HG02678 (cell line): ENCODE measurements at regions not wholly inside any gene's neighbourhood (a gene's known extent, or its start where the extent isn't known, plus 50 kb on each side); places are given as distances from the start of the nearest gene placed in this dataset.
"Not testable (repeated sequence)": the region's sequence is repeated elsewhere in the genome, so short reads cannot be mapped to it uniquely, and the experiment has no call there.

Experiments
- ATAC-seq: cut with Tn5 transposase; IDR thresholded peaks from one replicate; pipeline ENCODE4 v1.9.1; 2021; ENCODE audit warnings: mild to moderate bottlenecking, moderate library complexity; ENCODE audit not compliant: unreplicated experiment

- no peak for ATAC-seq
These were observed 256.5 kb upstream of the AGTR1 start for GRCh38 chr3:148441191-148441590.

GRCh38 chr3:148450819-148451218, 246.9 kb upstream of the AGTR1 start:
- no peak for ATAC-seq

DNA sequence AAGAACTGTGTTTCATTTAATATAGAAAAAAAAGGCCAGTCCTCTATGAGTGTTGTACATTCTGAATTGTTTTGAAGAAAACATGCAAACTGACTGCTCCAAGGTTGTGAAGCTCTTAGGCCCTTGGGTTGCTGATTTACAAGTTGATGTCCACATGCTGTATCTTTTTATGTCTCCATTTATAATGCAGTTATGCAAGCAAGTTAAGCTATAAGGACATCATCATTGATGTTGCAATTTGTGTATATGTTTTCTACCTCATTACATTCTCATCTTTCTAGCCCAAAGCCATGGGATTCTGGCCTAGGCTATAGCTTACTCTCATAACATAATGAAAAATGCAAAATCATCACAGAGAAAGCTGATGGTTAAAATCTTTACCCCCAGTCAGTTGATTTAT, 245.7 kb upstream of the AGTR1 start:
- ATAC-seq = no peak

DNA sequence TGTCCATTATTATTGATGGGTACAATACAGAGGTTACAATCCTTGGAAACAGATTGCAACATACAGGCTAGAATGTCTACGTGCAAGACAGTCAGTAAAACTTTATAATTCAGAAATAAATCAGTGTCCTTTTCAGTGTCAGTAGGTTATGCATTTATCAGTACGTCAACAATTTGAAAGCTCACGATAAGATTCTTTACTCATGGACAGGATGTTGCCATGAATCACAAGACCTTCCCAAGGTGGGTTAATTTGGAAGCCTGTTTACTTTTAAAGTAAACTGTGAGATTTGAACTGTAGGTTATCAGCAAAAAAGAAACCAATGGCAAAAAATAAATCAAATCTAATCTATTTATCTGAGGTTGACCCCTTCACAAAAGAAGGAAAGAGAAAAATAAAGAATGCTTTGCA, 243.9 kb upstream of the AGTR1 start:
- ATAC-seq = no peak

DNA sequence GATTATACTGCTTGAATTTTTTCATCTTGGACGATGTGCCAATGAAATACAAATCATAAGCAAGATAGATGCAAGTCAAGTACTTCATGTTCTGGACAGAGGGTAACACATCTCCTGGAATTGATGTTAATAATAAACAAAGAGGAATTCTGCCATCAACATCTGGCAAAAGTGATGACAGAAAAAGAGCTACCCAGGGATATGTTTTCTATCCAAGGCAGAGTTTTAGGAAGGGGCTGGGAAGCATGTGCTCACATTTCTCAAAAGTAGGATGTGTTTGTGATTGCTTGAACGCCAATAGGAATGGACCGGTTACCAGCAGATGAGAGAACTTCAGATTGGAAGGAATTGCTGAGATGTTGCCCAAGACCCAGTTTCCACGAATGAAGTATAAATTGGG, 242.6 kb upstream of the AGTR1 start:
- ATAC-seq = no peak

GRCh38 chr3:148457886-148458285, 239.8 kb upstream of the AGTR1 start:
- ATAC-seq = no peak

DNA sequence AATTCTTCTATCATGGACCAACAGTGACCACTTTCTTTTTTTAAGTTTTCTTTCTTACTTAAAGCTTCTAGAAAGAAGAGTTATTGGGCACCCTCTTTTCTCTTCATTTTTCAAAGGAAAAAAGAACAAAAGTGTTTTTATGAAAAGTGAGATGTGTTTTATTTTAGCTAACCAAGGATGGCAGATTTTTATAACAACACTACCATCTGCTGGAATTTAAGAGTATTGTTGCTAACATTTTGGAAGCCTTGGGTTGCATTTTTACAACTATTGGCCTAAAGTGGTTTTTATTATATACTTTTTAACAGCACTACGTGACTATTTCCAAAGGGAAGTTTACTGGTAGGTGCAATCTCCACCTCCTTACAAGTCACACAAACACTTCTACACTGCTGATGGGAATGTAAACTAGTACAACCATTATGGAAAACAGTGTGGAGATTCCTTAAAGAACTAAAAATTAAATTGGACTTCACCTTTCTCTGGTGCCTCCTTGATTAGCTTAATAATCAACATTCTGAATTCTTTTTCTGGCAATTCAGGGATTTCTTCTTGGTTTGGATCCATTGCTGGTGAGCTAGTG, 237.7 kb upstream of the AGTR1 start:
- ATAC-seq = no peak

DNA sequence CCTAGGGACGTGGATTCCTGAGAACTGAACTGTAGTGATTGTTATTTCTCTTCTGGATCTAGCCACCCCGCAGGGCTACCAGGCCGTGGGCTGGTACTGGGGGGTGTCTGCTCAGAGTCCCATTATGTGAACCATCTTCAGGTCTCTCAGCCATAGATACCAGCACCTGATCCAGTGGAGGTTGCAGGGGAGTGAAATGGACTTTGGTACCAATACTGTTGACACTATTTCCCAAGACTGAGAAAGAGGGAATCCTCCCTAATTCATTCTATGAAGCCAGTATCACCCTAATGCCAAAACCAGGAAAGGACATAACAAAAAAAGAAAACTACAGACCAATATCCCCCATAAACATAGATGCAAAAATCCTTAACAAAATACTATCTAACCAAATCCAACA, 237.0 kb upstream of the AGTR1 start:
- no peak for ATAC-seq

GRCh38 chr3:148464246-148464645, 233.5 kb upstream of the AGTR1 start:
- no peak for ATAC-seq

GRCh38 chr3:148466143-148466542, 231.6 kb upstream of the AGTR1 start:
- ATAC-seq = no peak

DNA sequence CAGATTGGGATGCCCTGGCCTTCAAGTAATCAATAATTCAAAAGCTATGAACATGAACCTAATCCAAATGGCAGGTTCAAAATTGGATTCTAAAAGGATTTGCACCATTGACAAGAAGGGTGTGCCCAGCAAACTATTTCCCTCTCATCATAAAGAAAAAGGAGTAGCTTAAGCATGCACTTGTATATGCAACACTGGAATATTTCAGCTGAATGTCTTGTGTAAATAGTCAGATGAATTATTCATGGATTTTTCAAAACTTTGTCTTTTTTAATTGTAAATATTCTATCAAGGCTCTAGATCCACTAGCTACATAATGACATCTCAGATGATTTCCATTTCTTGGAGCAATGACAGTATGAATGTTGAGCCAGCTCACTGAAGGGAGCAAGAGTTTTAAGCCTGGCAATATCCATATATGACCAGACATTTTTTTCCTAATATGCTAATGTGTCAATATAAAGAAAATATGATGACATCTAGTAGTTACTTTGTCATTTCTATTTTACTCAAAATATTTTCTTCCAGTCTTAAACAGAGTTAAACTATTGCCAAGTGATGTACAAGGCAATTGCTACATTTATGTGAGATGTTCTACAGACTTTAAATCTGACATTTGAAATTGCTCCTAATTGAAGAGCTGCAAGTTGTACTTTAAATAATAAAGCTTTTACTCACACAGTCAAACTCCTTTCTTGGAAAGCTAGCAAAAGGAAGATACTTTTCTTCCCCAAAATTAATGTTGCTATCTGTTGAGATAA, 230.5 kb upstream of the AGTR1 start:
- no peak for ATAC-seq

GRCh38 chr3:148477375-148477774, 220.3 kb upstream of the AGTR1 start:
- no peak for ATAC-seq

DNA sequence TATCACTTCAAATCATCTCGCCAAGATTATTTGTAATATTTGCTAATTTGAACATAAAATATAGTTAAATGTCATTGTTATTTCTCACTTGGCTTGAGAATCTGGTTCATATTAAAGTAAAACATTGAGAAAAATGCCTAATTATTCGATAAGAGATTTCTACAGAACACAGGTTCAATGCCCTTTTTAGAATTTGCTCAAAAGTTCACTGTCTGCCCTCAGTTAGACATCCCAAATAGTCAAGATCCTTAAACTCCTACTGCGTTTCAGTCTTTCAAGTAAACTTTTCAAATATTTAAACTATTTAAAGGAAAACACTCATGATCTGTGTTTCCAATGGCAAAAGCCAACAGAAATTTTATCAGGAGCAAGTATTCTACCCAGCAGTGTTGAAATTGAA, 204.1 kb upstream of the AGTR1 start:
- no peak for ATAC-seq

- no peak for ATAC-seq
These were observed 203.3 kb upstream of the AGTR1 start for GRCh38 chr3:148494451-148494850.

DNA sequence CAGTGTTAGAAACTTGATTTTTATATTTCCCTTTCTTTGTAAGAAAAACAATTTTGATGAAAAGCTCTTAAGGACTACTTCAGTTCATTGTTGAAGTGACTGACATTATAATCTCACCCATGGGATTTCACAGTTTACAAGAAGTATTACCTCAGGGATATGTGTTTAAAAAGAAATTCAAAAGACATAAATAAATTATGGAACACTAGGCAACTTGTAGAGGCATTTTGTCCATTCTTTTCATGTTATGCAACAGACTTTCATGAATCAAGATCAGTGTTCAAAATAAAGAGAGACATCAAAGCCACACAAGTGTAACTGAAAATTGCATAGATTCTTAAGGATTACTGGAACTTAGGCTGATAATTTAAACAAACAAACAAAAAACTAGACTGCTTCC, 196.8 kb upstream of the AGTR1 start:
- ATAC-seq = no peak

GRCh38 chr3:148510116-148510515, 187.6 kb upstream of the AGTR1 start:
- ATAC-seq = no peak

DNA sequence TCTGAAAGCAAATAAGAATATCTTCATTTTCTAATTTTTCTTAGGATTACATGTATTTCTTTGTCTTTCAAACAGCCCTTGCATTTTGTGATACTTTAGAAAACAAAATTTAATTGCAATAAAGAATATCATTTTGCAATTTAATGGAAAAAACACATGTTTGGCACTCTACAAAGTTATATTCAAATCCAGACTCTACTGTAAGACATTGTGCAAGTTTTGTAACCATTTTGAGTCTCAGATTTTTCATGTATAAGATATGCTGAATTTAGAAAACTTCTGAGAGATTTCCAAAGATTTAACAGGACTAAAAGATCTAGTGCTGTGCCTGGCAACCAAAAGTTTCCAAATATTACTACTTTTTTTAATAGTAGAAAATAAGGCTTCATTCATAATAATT, 187.1 kb upstream of the AGTR1 start:
- ATAC-seq = no peak

DNA sequence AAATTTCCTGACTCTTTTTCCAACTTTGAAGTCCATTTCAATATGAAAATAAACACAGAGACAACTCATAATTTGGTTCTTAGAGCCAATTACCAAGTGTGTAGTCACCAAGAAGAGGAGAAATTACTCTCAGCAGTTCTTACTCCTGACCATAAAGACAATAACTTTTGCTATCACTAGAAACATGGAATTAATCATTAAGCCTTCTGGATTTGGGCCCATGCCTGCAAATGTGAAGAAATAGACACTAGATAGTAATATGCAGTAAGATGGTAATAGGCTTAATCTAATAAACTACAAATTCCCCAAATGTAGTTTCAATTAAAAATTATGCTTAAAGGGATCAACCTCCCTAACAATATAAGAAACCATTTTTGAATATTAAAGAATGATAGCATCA, 185.1 kb upstream of the AGTR1 start:
- no peak for ATAC-seq

DNA sequence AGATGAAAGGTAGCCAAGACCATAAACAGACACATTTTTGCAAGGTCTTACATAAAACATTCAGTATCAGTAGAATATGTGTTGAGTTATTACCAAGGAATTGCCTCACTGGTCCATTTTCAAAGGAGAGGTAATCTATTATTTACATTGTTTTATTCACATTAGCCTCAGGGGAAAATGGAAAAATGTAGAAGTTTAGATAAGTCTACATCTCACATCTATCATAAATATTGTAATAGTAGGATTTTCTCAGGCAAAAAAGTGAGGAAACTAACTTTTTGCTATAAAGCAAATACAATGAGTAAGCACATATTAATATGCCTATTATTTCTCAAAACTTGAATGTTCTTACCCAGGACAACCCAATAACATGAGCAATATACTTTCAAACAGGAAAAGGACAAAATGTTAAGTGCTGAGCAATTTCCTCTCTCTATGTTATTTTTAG, 184.6 kb upstream of the AGTR1 start:
- no peak for ATAC-seq

- ATAC-seq = no peak
These were observed 179.2 kb upstream of the AGTR1 start for GRCh38 chr3:148518520-148518919.

DNA sequence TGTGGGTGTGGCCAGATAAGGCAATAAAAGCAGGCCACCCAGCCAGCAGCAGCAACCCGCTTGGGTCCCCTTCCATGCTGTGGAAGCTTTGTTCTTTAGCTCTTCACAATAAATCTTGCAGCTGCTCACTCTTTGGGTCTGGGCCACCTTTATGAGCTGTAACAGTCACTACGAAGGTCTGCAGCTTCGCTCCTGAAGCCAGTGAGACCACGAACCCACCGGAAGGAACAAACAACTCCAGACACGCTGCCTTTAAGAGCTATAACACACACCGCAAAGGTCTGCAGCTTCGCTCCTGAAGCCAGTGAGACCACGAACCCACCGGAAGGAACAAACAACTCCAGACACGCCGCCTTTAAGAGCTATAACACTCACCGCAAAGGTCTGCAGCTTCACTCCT, 172.1 kb upstream of the AGTR1 start:
- not testable (repeated sequence) for ATAC-seq

- no peak for ATAC-seq
These were observed 169.7 kb upstream of the AGTR1 start for GRCh38 chr3:148528024-148528423.

- no peak for ATAC-seq
These were observed 165.9 kb upstream of the AGTR1 start for GRCh38 chr3:148531836-148532235.
